Stomach smooth muscle (tissue), 2 donors: ENCODE measurements at regions not wholly inside any gene's neighbourhood (a gene's known extent, or its start where the extent isn't known, plus 50 kb on each side); places are given as distances from the start of the nearest gene placed in this dataset.

Experiments used
- H3K27ac ChIP-seq: one replicate; pipeline ENCODE4 v1.7.0; 2013; ENCODE audit warnings: mild to moderate bottlenecking, low read length, inconsistent platforms
- H3K27me3 ChIP-seq, 2 donors: one replicate each; pipeline ENCODE4 v1.7.0; 2013; ENCODE audit warnings: low read length in 2 of 2; ENCODE audit not compliant: insufficient read depth in 2 of 2, control insufficient read depth in 1 of 2
- H3K36me3 ChIP-seq, 2 donors: one replicate each; pipeline ENCODE4 v1.7.0; 2013; ENCODE audit warnings: low read length in 2 of 2; ENCODE audit not compliant: control insufficient read depth in 2 of 2, insufficient read depth in 2 of 2
- H3K4me1 ChIP-seq: one replicate; pipeline ENCODE4 v1.7.0; 2013; ENCODE audit warnings: low read length; ENCODE audit not compliant: control insufficient read depth, insufficient read depth
- H3K4me3 ChIP-seq, 2 donors: one replicate each; pipeline ENCODE4 v1.7.0; 2013; ENCODE audit warnings: low read length in 2 of 2
- H3K9ac ChIP-seq, 2 donors: one replicate each; pipeline ENCODE4 v1.7.0; 2013; ENCODE audit warnings: low read length in 2 of 2, mild to moderate bottlenecking in 1 of 2
- H3K9me3 ChIP-seq, 2 donors: one replicate each; pipeline ENCODE4 v1.7.0; 2013; ENCODE audit warnings: low read length in 2 of 2; ENCODE audit not compliant: control insufficient read depth in 2 of 2
- donor health status: healthy.
- donor health status: Pancreatic carcinoma.

DNA sequence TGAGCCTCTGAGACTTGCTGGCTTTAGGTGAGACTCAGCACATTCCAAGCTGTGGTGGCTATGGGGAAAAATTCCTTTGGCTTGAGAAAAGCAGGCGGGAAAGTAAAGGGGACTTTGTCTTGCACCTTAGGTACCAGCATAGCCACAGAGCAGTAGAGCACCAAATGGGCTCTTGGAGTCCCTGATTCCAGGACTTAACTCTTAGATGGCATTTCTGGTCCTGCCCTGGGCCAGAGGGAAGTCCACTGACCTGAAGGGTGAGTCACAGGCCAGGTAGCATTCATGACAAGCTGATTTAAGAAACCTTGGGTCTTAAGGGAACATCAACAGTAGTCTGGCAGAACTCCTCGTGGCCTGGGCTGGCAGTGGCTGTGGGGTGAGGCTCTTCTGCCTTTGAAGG lies 344.7 kb downstream of the DUSP10 start:
- H3K9me3 ChIP-seq = peaks cover 4 to 5% of the 10 kb centered on the region in 2 donors
- no peaks in the 10 kb centered on the region for H3K36me3 ChIP-seq
- H3K4me1 ChIP-seq = no peaks in the 10 kb centered on the region
- H3K27ac ChIP-seq = no peak overlapping the region
- no peak overlapping the region for H3K9ac ChIP-seq
- no peak overlapping the region for H3K4me3 ChIP-seq
- H3K27me3 ChIP-seq = no peaks in the 10 kb centered on the region

DNA sequence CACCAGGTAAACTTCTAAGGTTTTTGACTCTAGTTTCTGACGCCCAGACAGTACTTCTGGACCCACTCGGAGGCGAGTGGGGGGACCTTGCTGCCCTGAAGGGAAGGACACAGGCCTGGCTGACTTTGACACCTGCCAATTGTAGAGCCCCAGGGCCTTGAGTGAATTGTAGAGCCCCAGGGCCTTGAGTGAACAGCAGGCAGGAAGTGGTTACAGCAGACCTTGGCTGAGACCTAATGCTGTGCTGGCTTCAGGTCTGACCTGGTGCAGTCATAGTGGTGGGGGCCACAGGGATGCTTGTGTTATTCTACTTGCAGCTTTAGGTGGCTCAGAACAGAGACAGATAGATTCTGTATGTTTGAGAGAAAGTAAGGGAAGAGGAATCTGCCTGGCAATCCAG lies 344.3 kb downstream of the DUSP10 start:
- H3K36me3 ChIP-seq = no peaks in the 10 kb centered on the region
- no peak overlapping the region for H3K4me3 ChIP-seq
- H3K27me3 ChIP-seq = no peaks in the 10 kb centered on the region

DNA sequence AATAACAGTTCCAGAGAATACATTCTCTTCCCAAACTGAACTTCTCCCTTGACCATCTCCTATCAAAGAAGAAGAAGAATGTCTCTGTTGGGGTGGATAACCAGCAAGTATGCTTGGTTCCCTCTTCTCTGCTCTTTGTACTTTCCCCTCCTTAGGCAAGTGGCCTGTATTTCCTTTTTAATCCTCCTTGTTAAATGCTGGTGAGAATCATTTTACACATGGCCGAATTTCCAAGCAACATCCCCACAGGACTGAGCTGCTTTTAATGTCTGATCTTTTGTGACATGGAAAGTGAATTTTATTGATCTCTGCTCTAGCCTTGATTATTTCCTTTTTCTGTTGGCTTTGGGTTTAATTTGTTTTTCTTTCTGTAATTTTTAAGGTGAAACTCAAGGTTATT lies 336.7 kb downstream of the DUSP10 start:
- Histone ChIP-seq H3K27me3 (no peaks in the 10 kb centered on the region), H3K36me3 (no peaks in the 10 kb centered on the region), H3K4me3 (no peak overlapping the region), H3K9ac (no peak overlapping the region), H3K27ac (no peak overlapping the region), H3K9me3 (no peaks in the 10 kb centered on the region), H3K4me1 (no peaks in the 10 kb centered on the region)

More for the DNA sequence above, 344.3 kb downstream of the DUSP10 start:
- Histone ChIP-seq H3K9me3 (peaks cover 4 to 5% of the 10 kb centered on the region in 2 donors), H3K4me1 (no peaks in the 10 kb centered on the region), H3K9ac (no peak overlapping the region), H3K27ac (no peak overlapping the region)

DNA sequence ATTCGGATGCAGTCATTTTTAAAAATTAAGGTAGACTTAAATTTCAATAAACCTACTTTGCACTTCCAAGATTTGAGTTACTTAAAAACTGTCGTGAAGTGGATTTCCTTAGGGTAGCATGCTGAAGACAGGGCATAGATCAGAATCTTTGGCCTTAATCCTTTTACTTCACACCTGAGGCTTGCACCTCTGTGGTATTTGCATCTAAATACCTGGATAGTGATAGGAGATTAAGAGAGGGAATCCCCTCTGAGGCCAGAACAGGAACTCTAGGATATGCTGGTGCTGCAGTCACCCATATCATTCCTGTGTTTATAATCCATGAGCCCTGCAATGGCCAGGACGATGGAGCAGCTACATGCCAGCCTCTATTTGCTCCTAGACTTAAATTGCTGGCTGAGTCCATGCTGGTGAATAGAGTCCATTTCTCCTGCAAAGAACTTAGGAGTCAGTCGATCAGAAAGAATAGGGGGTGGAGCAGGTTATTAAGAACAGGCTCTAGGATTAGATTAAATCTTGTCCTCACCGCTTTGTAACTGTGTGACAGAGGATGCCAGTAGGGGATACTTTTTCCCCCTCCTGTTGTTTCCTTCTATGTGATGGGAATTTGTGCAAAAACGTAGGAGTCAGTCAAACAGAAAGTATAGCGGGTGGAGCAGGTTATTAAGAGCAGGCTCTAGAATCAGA lies 333.6 kb downstream of the DUSP10 start:
- no peak overlapping the region for H3K9ac ChIP-seq
- no peaks in the 10 kb centered on the region for H3K36me3 ChIP-seq
- no peaks in the 10 kb centered on the region for H3K4me1 ChIP-seq
- H3K9me3 ChIP-seq = no peaks in the 10 kb centered on the region
- no peak overlapping the region for H3K4me3 ChIP-seq
- no peaks in the 10 kb centered on the region for H3K27me3 ChIP-seq
- no peak overlapping the region for H3K27ac ChIP-seq

- H3K4me1 ChIP-seq = no peaks in the 10 kb centered on the region
- H3K4me3 ChIP-seq = no peak overlapping the region
- peaks cover 0 to 2% of the 10 kb centered on the region in 2 donors for H3K27me3 ChIP-seq
- no peak overlapping the region for H3K27ac ChIP-seq
- no peaks in the 10 kb centered on the region for H3K36me3 ChIP-seq
- H3K9me3 ChIP-seq = no peaks in the 10 kb centered on the region
- H3K9ac ChIP-seq = no peak overlapping the region
Measured at GRCh38 chr1:221411283-221411682, 330.6 kb downstream of the DUSP10 start.

DNA sequence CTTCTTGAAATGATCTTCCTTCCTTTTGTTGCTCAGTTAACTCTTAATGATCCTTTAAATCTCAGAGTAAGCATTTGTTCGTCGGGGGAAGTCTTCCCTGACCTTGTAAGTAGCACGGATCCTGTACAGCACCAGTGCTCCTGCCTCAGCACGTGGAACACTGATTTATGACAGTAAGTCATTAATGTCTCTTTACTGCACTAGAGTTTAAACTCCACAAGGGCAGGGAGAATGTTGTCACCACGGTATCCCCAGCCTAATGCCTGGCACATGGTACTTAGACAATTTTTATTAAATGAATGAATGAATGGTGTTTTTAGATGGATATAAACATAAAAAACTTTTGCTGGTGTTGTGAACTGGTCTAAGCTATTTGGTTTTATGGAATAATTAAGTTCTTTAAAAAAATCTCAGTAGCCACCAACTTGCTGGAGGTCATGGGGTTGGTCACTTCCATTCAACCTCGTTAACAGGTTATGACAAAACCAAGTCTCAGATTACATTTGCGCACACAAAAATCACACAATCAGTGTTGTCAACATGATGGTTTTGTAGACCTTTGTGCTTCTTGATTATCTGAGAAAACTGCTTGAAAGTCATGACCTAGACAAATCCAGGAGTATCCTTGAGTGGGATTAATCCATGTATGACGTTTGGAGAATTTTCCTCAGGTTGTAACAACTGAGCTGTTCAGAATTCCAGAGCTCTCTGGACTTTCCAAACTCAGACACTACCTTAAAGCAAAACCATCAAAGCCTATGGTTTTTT lies 326.9 kb downstream of the DUSP10 start:
- Histone ChIP-seq H3K4me1 (no peaks in the 10 kb centered on the region), H3K9me3 (no peaks in the 10 kb centered on the region), H3K27me3 (peaks cover 0 to 2% of the 10 kb centered on the region in 2 donors), H3K36me3 (no peaks in the 10 kb centered on the region), H3K27ac (no peak overlapping the region), H3K9ac (no peak overlapping the region), H3K4me3 (no peak overlapping the region)

DNA sequence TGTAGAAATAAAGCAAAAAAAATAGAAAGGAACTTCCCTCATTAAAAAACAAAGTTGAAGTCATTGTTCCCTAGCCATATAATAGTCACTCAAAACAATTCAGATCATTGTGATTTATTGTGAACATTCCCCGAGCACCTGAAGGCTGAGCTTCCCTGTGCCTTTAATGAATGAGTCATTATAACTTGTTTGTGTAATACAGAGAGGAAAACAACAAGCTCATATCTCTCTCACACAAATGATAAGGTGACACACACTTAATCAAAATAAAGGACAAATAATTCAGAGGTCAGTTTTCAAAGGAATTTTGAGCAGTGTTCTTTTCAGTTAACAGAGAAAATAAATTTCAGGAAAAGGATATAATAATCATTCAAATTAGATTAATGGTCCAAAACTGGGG lies 326.2 kb downstream of the DUSP10 start:
- H3K9me3 ChIP-seq = no peaks in the 10 kb centered on the region
- no peak overlapping the region for H3K9ac ChIP-seq
- H3K4me3 ChIP-seq = no peak overlapping the region
- H3K4me1 ChIP-seq = no peaks in the 10 kb centered on the region
- no peak overlapping the region for H3K27ac ChIP-seq
- no peaks in the 10 kb centered on the region for H3K36me3 ChIP-seq
- peaks cover 0 to 2% of the 10 kb centered on the region in 2 donors for H3K27me3 ChIP-seq

- Histone ChIP-seq H3K4me1 (no peaks in the 10 kb centered on the region), H3K4me3 (no peak overlapping the region), H3K9ac (no peak overlapping the region), H3K27me3 (peaks cover 0 to 2% of the 10 kb centered on the region in 2 donors), H3K36me3 (no peaks in the 10 kb centered on the region), H3K9me3 (no peaks in the 10 kb centered on the region), H3K27ac (no peak overlapping the region)
Measured at GRCh38 chr1:221416142-221416541, 325.7 kb downstream of the DUSP10 start.

- H3K36me3 ChIP-seq = no peaks in the 10 kb centered on the region
- H3K4me3 ChIP-seq = no peak overlapping the region
- no peak overlapping the region for H3K27ac ChIP-seq
- peaks cover 0 to 2% of the 10 kb centered on the region in 2 donors for H3K27me3 ChIP-seq
- no peaks in the 10 kb centered on the region for H3K4me1 ChIP-seq
- no peak overlapping the region for H3K9ac ChIP-seq
- H3K9me3 ChIP-seq = no peaks in the 10 kb centered on the region
Measured at GRCh38 chr1:221416723-221417122, 325.2 kb downstream of the DUSP10 start.

DNA sequence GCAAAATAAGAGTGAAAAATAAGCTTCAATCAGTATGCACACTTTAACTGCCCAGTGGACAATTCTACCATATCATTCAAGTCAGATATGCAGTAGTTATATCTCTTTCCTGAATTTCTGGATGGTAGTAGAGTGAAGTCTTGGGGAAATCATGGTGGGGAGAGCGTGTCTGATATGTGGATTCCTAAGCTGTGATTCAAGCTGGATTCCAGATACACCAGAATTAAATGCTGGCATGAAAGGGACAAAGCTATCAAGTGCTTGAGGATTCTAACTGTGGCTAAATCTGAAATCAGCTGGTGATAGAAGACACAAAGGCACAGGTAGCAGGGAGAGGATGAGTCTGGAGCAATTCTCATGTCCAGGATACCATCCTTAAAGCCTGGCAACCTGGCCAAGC lies 323.5 kb downstream of the DUSP10 start:
- H3K9ac ChIP-seq = no peak overlapping the region
- no peaks in the 10 kb centered on the region for H3K36me3 ChIP-seq
- no peaks in the 10 kb centered on the region for H3K4me1 ChIP-seq
- no peaks in the 10 kb centered on the region for H3K9me3 ChIP-seq
- H3K27me3 ChIP-seq = peaks cover 0 to 2% of the 10 kb centered on the region in 2 donors
- H3K27ac ChIP-seq = no peak overlapping the region
- H3K4me3 ChIP-seq = no peak overlapping the region

- Histone ChIP-seq H3K36me3 (no peaks in the 10 kb centered on the region), H3K27me3 (no peaks in the 10 kb centered on the region), H3K4me3 (no peak overlapping the region), H3K9me3 (no peaks in the 10 kb centered on the region), H3K4me1 (no peaks in the 10 kb centered on the region), H3K27ac (no peak overlapping the region), H3K9ac (no peak overlapping the region)
Measured at GRCh38 chr1:221419513-221420095, 322.3 kb downstream of the DUSP10 start.
